GM10248 (cell line): ENCODE measurements at regions not wholly inside any gene's neighbourhood (a gene's known extent, or its start where the extent isn't known, plus 50 kb on each side); places are given as distances from the start of the nearest gene placed in this dataset.

Experiments
- CTCF ChIA-PET: fragments of 300-600 bp; sonication (Branson Sonifier 250); formaldehyde crosslinking; extraction: SDS; loops from one replicate; lab custom pipeline; 2021; ENCODE audit warnings: antibody characterized with exemption; lab: Yijun Ruan, JAX
- POLR2A ChIA-PET: fragments of 350-650 bp; sonication (Branson Sonifier 250); formaldehyde crosslinking; extraction: SDS; loops from one replicate; lab custom pipeline; 2020; ENCODE audit warnings: antibody characterized with exemption; lab: Yijun Ruan, JAX
- DNase-seq: peaks from one replicate; pipeline ENCODE4 v3.0.0; 2012; ENCODE audit errors: extremely low spot score
- CTCF ChIP-seq: IDR thresholded peaks from 2 replicates; pipeline ENCODE4 v1.5.1; 2012; ENCODE audit warnings: mild to moderate bottlenecking, low read depth; ENCODE audit errors: extremely low read depth, missing control alignments, control extremely low read depth

GRCh38 chrX:20715176-20715575 is 448.5 kb upstream of the RPS6KA3 start:
- no peak for DNase-seq
- CTCF ChIA-PET: no interaction called here
- no peak for TF ChIP-seq CTCF
- POLR2A ChIA-PET: no interaction called here

- ChIA-PET CTCF (no interaction called here), POLR2A (no interaction called here)
- no peak for TF ChIP-seq CTCF
- DNase-seq: no peak
Observed at GRCh38 chrX:20712811-20713210, 446.1 kb upstream of the RPS6KA3 start.

GRCh38 chrX:20711366-20711765 is 444.7 kb upstream of the RPS6KA3 start:
- no peak for DNase-seq
- no peak for TF ChIP-seq CTCF
- ChIA-PET POLR2A (no interaction called here), CTCF (no interaction called here)

- no peak for TF ChIP-seq CTCF
- POLR2A ChIA-PET: no interaction called here
- DNase-seq: no peak
- CTCF ChIA-PET: no interaction called here
Observed at GRCh38 chrX:20693078-20693477, 426.4 kb upstream of the RPS6KA3 start.

GRCh38 chrX:20686256-20686655 is 419.5 kb upstream of the RPS6KA3 start:
- ChIA-PET CTCF (no interaction called here), POLR2A (no interaction called here)
- DNase-seq: no peak
- TF ChIP-seq CTCF: no peak

- ChIA-PET POLR2A (no interaction called here), CTCF (no interaction called here)
- DNase-seq: no peak
- no peak for TF ChIP-seq CTCF
Observed at GRCh38 chrX:20685652-20686051, 418.9 kb upstream of the RPS6KA3 start.

- DNase-seq: no peak
- ChIA-PET CTCF (interaction anchor here (1.0 kb wide), 1 partner anchor 48 kb away, joined by 3 read pairs; no protein-coding TSS in a partner anchor), POLR2A (no interaction called here)
- no peak for TF ChIP-seq CTCF
Observed at GRCh38 chrX:20681683-20682082, 415.0 kb upstream of the RPS6KA3 start.
